GM20000 (cell line): ENCODE measurements at regions not wholly inside any gene's neighbourhood (a gene's known extent, or its start where the extent isn't known, plus 50 kb on each side); places are given as distances from the start of the nearest gene placed in this dataset.

Experiments
- DNase-seq: peaks from one replicate; pipeline ENCODE4 v3.0.0; 2012; ENCODE audit warnings: low spot score
- CTCF ChIP-seq: IDR thresholded peaks from 2 replicates; pipeline ENCODE4 v1.5.1; 2012; ENCODE audit warnings: mild to moderate bottlenecking, control low read depth; ENCODE audit errors: extremely low read depth, missing control alignments

GRCh38 chr3:38978729-38979128 lies 73.0 kb downstream of the SCN11A start:
- DNase-seq: no peak
- TF ChIP-seq CTCF: no peak

GRCh38 chr3:38970851-38971638 lies 80.7 kb downstream of the SCN11A start:
- no peak for DNase-seq
- no peak for TF ChIP-seq CTCF

GRCh38 chr3:38969317-38970235 lies 82.2 kb downstream of the SCN11A start:
- TF ChIP-seq CTCF: no peak
- no peak for DNase-seq

GRCh38 chr3:38968891-38969290 lies 82.9 kb downstream of the SCN11A start:
- TF ChIP-seq CTCF: no peak
- no peak for DNase-seq

- no peak for DNase-seq
- TF ChIP-seq CTCF: no peak
Measured at GRCh38 chr3:38968403-38968802, 83.3 kb downstream of the SCN11A start.

GRCh38 chr3:38967693-38967989 lies 84.1 kb downstream of the SCN11A start:
- no peak for DNase-seq
- TF ChIP-seq CTCF: no peak
